GM21360 (cell line): ENCODE measurements at regions not wholly inside any gene's neighbourhood (a gene's known extent, or its start where the extent isn't known, plus 50 kb on each side); places are given as distances from the start of the nearest gene placed in this dataset.
"Not testable (repeated sequence)": the region's sequence is repeated elsewhere in the genome, so short reads cannot be mapped to it uniquely, and the experiment has no call there.

Source experiments
- ATAC-seq: cut with Tn5 transposase; IDR thresholded peaks from one replicate; pipeline ENCODE4 v1.9.1; 2021; ENCODE audit warnings: mild to moderate bottlenecking, moderate library complexity; ENCODE audit not compliant: unreplicated experiment

DNA sequence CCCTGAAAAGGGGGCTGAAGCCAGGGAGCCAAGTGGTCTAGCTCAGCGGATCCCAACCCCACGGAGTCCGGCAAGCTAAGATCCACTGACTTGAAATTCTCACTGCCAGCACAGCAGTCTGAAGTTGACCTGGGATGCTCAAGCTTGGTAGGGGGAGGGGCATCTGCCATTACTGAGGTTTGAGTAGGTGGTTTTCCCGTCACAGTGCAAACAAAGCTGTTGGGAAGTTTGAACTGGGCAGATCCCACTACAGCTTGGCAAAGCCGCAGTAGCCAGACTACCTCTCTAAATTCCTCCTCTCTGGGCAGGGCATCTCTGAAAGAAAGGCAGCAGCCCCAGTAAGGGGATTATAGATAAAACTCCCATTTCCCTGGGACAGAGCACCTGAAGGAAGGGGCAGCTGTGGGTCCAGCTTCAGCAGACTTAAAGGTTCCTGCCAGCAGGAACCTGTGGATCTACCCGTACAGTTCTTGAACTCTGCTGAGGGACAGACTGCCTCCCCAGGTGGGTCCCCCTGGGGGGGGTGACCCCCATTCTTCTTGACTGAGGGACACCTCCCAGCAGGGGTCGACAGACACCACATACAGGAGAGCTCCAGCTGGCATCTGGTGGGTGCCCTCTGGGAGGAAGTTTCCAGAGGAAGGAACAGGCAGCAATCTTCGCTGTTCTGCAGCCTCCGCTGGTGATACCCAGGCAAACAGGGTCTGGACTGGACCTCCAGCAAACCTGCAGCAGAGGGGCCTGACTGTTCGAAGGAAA, 156.4 kb upstream of the ETV3 start:
- not testable (repeated sequence) for ATAC-seq

GRCh38 chr1:157292809-157293564, 154.8 kb upstream of the ETV3 start:
- ATAC-seq: no peak

- ATAC-seq: no peak
Measured at GRCh38 chr1:157292302-157292701, 154.1 kb upstream of the ETV3 start.

GRCh38 chr1:157291083-157291482, 152.9 kb upstream of the ETV3 start:
- no peak for ATAC-seq

DNA sequence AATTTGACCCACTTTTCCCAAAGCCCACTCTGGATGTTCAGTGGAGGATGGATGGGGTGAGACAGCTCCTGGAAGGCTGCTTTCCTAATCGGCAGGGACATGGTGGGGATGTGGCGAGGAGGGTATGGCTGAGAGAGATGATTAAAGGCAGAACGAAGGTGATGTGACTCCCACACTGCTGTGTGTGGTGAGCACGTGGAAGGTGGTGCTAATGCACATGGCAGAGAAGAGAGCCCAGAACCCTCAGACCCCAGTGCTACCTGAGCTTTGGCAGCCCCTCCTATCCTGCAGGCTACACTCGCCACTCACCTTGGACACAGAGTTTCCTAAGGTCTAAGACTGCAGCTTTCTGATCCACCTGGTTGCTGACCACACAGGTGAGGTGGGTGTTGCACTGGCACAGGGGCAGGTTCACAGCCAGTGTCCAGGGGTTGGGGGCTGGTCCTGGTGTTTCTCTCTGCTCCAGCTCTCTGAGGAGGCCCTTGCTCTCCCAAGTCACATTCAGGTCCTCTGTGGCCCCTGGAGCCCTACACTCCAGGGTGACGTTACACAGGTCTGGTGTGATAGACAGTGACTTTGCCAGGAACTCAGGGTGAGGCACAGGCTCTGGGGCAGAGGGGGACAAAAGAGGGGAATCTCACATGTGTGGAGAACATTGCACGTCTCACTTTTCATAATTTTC, 151.4 kb upstream of the ETV3 start:
- ATAC-seq: no peak

DNA sequence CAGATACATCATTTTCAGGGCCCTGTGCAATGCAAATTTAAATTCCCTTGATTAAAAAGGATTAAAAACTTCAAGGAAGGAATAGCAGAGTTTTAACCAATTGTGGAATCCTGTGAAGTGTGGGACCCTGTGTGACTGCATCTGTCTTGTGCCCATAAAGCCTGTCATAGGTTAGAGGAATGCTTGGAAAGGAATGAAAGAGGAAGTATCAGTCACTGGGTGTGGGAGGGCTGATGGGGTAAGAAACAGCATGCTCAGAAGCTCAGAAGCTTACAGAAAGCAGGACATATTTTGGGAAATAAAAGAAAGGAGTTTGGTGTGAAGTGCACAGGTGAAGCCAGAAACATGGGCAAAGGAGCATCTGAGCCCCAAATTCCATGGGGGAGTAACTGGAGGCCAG, 150.8 kb upstream of the ETV3 start:
- ATAC-seq: no peak

DNA sequence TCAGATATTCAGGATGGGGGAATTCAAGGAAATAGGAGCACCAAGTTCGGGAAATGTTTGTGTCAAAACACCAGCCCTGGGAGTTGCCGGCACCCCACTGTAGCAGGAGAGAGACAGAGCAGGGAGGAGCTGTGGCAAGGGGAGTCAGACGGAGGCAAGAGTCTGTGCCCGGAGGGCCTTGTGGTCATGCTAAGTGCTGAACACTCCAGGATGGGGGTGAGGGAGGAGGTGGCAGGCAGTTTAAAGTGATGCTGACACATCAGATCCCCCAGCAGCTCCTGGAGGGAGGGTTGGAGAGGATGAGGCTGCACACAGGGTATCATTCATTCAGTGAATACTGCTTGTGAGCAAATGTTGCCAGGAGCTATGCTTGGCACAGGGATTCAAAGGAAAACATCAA, 150.3 kb upstream of the ETV3 start:
- no peak for ATAC-seq

DNA sequence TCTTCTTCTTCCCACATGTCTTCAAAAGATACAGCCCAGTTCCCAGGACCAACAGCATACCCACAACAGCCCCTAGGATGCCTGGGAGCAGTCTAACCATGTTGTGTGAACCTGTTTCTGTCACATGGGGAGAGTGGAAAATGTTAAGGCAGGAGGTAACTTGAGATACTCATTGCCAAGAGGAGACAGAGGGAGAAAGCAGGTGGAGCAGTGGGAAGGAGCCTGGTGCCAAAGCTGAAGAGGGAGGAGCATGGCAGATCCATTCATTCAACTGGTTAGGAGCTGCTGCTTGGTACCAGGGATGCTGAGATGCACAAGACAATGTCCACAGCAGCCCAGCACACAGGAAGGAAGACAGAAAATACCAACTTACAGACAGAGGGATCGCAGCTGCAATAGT, 149.8 kb upstream of the ETV3 start:
- no peak for ATAC-seq

- ATAC-seq: no peak
Measured at GRCh38 chr1:157287462-157287861, 149.3 kb upstream of the ETV3 start.

- no peak for ATAC-seq
Measured at GRCh38 chr1:157286646-157287420, 148.6 kb upstream of the ETV3 start.

GRCh38 chr1:157286096-157286495, 147.9 kb upstream of the ETV3 start:
- ATAC-seq: no peak

GRCh38 chr1:157284451-157284850, 146.3 kb upstream of the ETV3 start:
- no peak for ATAC-seq

GRCh38 chr1:157279802-157280140, 141.6 kb upstream of the ETV3 start:
- ATAC-seq: no peak

- ATAC-seq: no peak
Measured at GRCh38 chr1:157279138-157279801, 141.1 kb upstream of the ETV3 start.

GRCh38 chr1:157278383-157279137, 140.4 kb upstream of the ETV3 start:
- ATAC-seq: no peak

- ATAC-seq: no peak
Measured at GRCh38 chr1:157277913-157278312, 139.7 kb upstream of the ETV3 start.

- no peak for ATAC-seq
Measured at GRCh38 chr1:157277281-157277680, 139.1 kb upstream of the ETV3 start.

- ATAC-seq: no peak
Measured at GRCh38 chr1:157274698-157275534, 136.7 kb upstream of the ETV3 start.
